CD8-positive, alpha-beta memory T cell (primary cell): ENCODE measurements at regions not wholly inside any gene's neighbourhood (a gene's known extent, or its start where the extent isn't known, plus 50 kb on each side); places are given as distances from the start of the nearest gene placed in this dataset.
"Not testable (repeated sequence)": the region's sequence is repeated elsewhere in the genome, so short reads cannot be mapped to it uniquely, and the experiment has no call there.

Experiments
- CTCF ChIA-PET: fragments of 350-600 bp; sonication (Branson Sonifier 250); formaldehyde crosslinking; loops from one replicate; lab custom pipeline; 2021; ENCODE audit warnings: antibody characterized with exemption; lab: Charles Lee
- POLR2A ChIA-PET: fragments of 350-600 bp; sonication (Branson Sonifier 250); formaldehyde crosslinking; loops from one replicate; lab custom pipeline; 2021; ENCODE audit warnings: antibody characterized with exemption; lab: Charles Lee
- DNase-seq, 5 donors: peaks; one replicate each; pipeline versions ENCODE4 v3.0.0 to v3.0.0-alpha.2; 2020 to 2022; ENCODE audit warnings: mixed read lengths in 1 of 5
- H3K27ac ChIP-seq: one replicate; pipeline ENCODE4 v1.7.0; 2013; ENCODE audit warnings: low read depth, mild to moderate bottlenecking, low read length, moderate library complexity
- H3K27me3 ChIP-seq: 2 replicates; pipeline ENCODE4 v1.7.0; 2013; ENCODE audit warnings: low read length, mild to moderate bottlenecking; ENCODE audit not compliant: insufficient read depth, poor library complexity, severe bottlenecking
- H3K36me3 ChIP-seq: 2 replicates; pipeline ENCODE4 v1.7.0; 2013; ENCODE audit warnings: mild to moderate bottlenecking, low read length, moderate library complexity; ENCODE audit not compliant: insufficient read depth
- H3K4me1 ChIP-seq: 2 replicates; pipeline ENCODE4 v1.7.0; 2013; ENCODE audit warnings: mild to moderate bottlenecking, low read length, moderate library complexity; ENCODE audit not compliant: insufficient read depth
- H3K4me3 ChIP-seq: 2 replicates; pipeline ENCODE4 v1.7.0; 2013; ENCODE audit warnings: mild to moderate bottlenecking, low read length
- H3K9me3 ChIP-seq: 2 replicates; pipeline ENCODE4 v1.7.0; 2013; ENCODE audit warnings: mild to moderate bottlenecking, low read length
- H3K27ac Mint-ChIP-seq, 8 donors: one replicate each; pipeline ENCODE4 v1.8.0; 2020 to 2021; ENCODE audit warnings: mixed read lengths in 8 of 8, mild to moderate bottlenecking in 6 of 8, inconsistent platforms in 3 of 8, moderate library complexity in 3 of 8
- H3K27me3 Mint-ChIP-seq, 2 donors: one replicate each; pipeline ENCODE4 v1.8.0; 2020 to 2021; ENCODE audit warnings: mixed read lengths in 2 of 2, mild to moderate bottlenecking in 1 of 2, moderate library complexity in 1 of 2
- H3K36me3 Mint-ChIP-seq, 3 donors: one replicate each; pipeline ENCODE4 v1.8.0; 2020 to 2021; ENCODE audit warnings: mixed read lengths in 3 of 3, inconsistent platforms in 1 of 3, mild to moderate bottlenecking in 1 of 3
- H3K4me1 Mint-ChIP-seq, 3 donors: one replicate each; pipeline ENCODE4 v1.8.0; 2020 to 2021; ENCODE audit warnings: mixed read lengths in 3 of 3, inconsistent platforms in 1 of 3, mild to moderate bottlenecking in 1 of 3
- H3K4me3 Mint-ChIP-seq, 7 donors: one replicate each; pipeline ENCODE4 v1.8.0; 2020 to 2021; ENCODE audit warnings: mixed read lengths in 7 of 7, mild to moderate bottlenecking in 6 of 7, moderate library complexity in 4 of 7, inconsistent platforms in 2 of 7
- H3K9me3 Mint-ChIP-seq, 5 donors: one replicate each; pipeline ENCODE4 v1.8.0; 2020 to 2022; ENCODE audit warnings: mixed read lengths in 5 of 5, mild to moderate bottlenecking in 3 of 5, moderate library complexity in 2 of 5, inconsistent platforms in 1 of 5

DNA sequence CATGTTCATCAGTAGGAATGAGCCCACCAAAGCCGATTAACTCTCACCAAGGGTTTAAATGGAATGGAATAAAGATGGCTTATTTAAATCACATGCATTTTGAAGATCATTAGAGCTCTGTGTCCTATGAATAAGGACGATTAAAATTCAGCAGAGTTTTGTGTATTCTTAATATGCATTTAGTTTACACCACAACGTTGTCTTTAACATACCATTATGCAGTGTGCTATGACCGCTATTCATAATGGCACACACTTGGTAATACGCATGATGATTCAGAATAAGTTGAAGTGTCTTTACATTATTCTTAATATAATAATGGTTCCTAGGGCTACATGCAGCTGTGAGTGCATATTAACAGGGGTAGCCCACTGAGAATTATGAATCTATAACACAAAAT lies 190.7 kb downstream of the PTBP2 start:
- Histone ChIP-seq H3K4me1 (no peaks in the 10 kb centered on the region), H3K9me3 (no peaks in the 10 kb centered on the region), H3K27ac (no peak overlapping the region), H3K36me3 (no peaks in the 10 kb centered on the region), H3K4me3 (no peak overlapping the region), H3K27me3 (no peaks in the 10 kb centered on the region)
- no peak for DNase-seq
- H3K36me3 Mint-ChIP-seq = no peaks in the 10 kb centered on the region
- peaks cover 0 to 4% (median 1%) of the 10 kb centered on the region in 5 donors for H3K9me3 Mint-ChIP-seq
- ChIA-PET CTCF (no interaction called here), POLR2A (no interaction called here)
- H3K27ac Mint-ChIP-seq = no peak overlapping the region
- H3K4me1 Mint-ChIP-seq = no peaks in the 10 kb centered on the region
- no peaks in the 10 kb centered on the region for H3K27me3 Mint-ChIP-seq
- no peak overlapping the region for H3K4me3 Mint-ChIP-seq

- DNase-seq, H3K9me3 ChIP-seq, H3K36me3 Mint-ChIP-seq, H3K27ac Mint-ChIP-seq, H3K4me1 ChIP-seq, H3K4me3 ChIP-seq, POLR2A ChIA-PET, CTCF ChIA-PET, H3K27me3 ChIP-seq, H3K27ac ChIP-seq, H3K9me3 Mint-ChIP-seq, H3K4me3 Mint-ChIP-seq, H3K27me3 Mint-ChIP-seq, H3K36me3 ChIP-seq, H3K4me1 Mint-ChIP-seq: not testable (repeated sequence)
These were observed 194.1 kb downstream of the PTBP2 start for GRCh38 chr1:96915701-96916100.

DNA sequence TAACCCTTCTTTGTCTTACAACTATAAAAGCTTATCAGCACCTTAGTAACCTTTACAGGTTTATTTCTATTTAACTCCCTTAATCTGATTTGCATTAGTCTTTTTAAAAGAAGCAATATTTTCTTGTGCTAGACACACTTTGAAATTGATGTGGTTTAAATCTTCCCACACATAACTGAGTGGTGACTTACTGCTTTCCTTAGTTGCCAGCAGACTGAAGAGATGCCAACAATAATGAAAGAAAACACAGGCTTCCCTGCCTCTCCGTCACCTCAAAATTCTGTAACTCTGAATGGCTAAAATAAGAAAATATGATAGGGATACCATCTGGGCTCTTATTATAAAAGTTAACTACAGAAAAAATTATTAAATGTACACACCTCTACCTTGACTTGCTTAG lies 196.8 kb downstream of the PTBP2 start:
- CTCF ChIA-PET = no interaction called here
- H3K9me3 Mint-ChIP-seq = peaks cover 1 to 11% (median 8%) of the 10 kb centered on the region in 5 donors
- Histone ChIP-seq H3K27ac (no peak overlapping the region), H3K9me3 (no peaks in the 10 kb centered on the region), H3K36me3 (no peaks in the 10 kb centered on the region), H3K27me3 (no peaks in the 10 kb centered on the region), H3K4me1 (no peaks in the 10 kb centered on the region), H3K4me3 (no peak overlapping the region)
- DNase-seq = no peak
- H3K27me3 Mint-ChIP-seq = peaks cover 2 to 3% of the 10 kb centered on the region in 2 donors
- H3K4me3 Mint-ChIP-seq = no peak overlapping the region
- H3K4me1 Mint-ChIP-seq = no peaks in the 10 kb centered on the region
- H3K27ac Mint-ChIP-seq = no peak overlapping the region
- POLR2A ChIA-PET = no interaction called here
- H3K36me3 Mint-ChIP-seq = no peaks in the 10 kb centered on the region

DNA sequence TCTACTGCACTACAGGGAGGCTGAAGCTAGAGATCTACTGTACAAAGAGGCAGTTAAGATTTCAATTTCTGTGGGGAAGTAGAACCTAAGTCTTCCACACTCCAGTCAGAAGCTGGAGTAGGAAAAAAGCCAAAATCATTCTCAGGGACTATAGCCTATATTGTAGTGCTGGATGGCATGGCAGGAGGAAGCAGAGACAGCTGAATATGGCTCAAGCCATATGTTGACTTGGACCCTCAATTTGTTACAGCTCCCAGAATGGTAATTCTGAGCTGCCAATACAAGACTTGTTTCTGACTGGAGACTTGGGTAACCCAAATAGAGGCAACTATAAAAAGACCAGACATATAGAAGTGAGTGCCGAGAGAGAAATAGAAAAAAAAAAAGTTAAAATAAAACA lies 200.6 kb downstream of the PTBP2 start:
- H3K36me3 ChIP-seq = no peaks in the 10 kb centered on the region
- Mint-ChIP-seq H3K4me3 (no peak overlapping the region), H3K9me3 (peaks cover 0 to 21% (median 8%) of the 10 kb centered on the region in 5 donors), H3K27ac (no peak overlapping the region), H3K27me3 (peaks cover 2 to 3% of the 10 kb centered on the region in 2 donors), H3K36me3 (peaks cover 0 to 2% (median 0%) of the 10 kb centered on the region in 3 donors), H3K4me1 (no peaks in the 10 kb centered on the region)
- ChIA-PET POLR2A (no interaction called here), CTCF (interaction anchor here (1.4 kb wide), 1 partner anchor 20 kb away, joined by 3 read pairs; no protein-coding TSS in a partner anchor)
- DNase-seq = no peak
- H3K4me1 ChIP-seq = no peaks in the 10 kb centered on the region
- H3K9me3 ChIP-seq = no peaks in the 10 kb centered on the region
- no peak overlapping the region for H3K4me3 ChIP-seq
- H3K27me3 ChIP-seq = no peaks in the 10 kb centered on the region
- no peak overlapping the region for H3K27ac ChIP-seq

- no peaks in the 10 kb centered on the region for H3K4me1 Mint-ChIP-seq
- H3K27ac Mint-ChIP-seq = no peak overlapping the region
- Histone ChIP-seq H3K27ac (no peak overlapping the region), H3K4me3 (no peak overlapping the region), H3K36me3 (no peaks in the 10 kb centered on the region), H3K27me3 (no peaks in the 10 kb centered on the region), H3K9me3 (no peaks in the 10 kb centered on the region), H3K4me1 (no peaks in the 10 kb centered on the region)
- POLR2A ChIA-PET = no interaction called here
- DNase-seq = no peak
- peaks cover 0 to 2% (median 0%) of the 10 kb centered on the region in 3 donors for H3K36me3 Mint-ChIP-seq
- H3K4me3 Mint-ChIP-seq = no peak overlapping the region
- H3K27me3 Mint-ChIP-seq = peaks cover 2 to 3% of the 10 kb centered on the region in 2 donors
- peaks cover 0 to 21% (median 8%) of the 10 kb centered on the region in 5 donors for H3K9me3 Mint-ChIP-seq
- CTCF ChIA-PET = no interaction called here
These were observed 202.2 kb downstream of the PTBP2 start for GRCh38 chr1:96923753-96924152.

GRCh38 chr1:96926176-96926575 lies 204.6 kb downstream of the PTBP2 start:
- Histone ChIP-seq H3K4me3 (no peak overlapping the region), H3K4me1 (no peaks in the 10 kb centered on the region), H3K27me3 (no peaks in the 10 kb centered on the region), H3K27ac (no peak overlapping the region), H3K36me3 (no peaks in the 10 kb centered on the region), H3K9me3 (no peaks in the 10 kb centered on the region)
- ChIA-PET POLR2A (no interaction called here), CTCF (no interaction called here)
- no peak for DNase-seq
- H3K4me1 Mint-ChIP-seq = no peaks in the 10 kb centered on the region
- H3K27ac Mint-ChIP-seq = no peak overlapping the region
- no peak overlapping the region for H3K4me3 Mint-ChIP-seq
- peaks cover 0 to 3% of the 10 kb centered on the region in 2 donors for H3K27me3 Mint-ChIP-seq
- peaks cover 0 to 21% (median 6%) of the 10 kb centered on the region in 5 donors for H3K9me3 Mint-ChIP-seq
- H3K36me3 Mint-ChIP-seq = peaks cover 0 to 2% (median 0%) of the 10 kb centered on the region in 3 donors

- Mint-ChIP-seq H3K4me3 (no peak overlapping the region), H3K27ac (no peak overlapping the region), H3K4me1 (no peaks in the 10 kb centered on the region), H3K9me3 (peaks cover 0 to 21% (median 6%) of the 10 kb centered on the region in 5 donors), H3K27me3 (peaks cover 0 to 3% of the 10 kb centered on the region in 2 donors), H3K36me3 (peaks cover 0 to 2% (median 0%) of the 10 kb centered on the region in 3 donors)
- DNase-seq = no peak
- CTCF ChIA-PET = no interaction called here
- Histone ChIP-seq H3K36me3 (no peaks in the 10 kb centered on the region), H3K4me1 (no peaks in the 10 kb centered on the region), H3K27me3 (no peaks in the 10 kb centered on the region), H3K9me3 (no peaks in the 10 kb centered on the region), H3K27ac (no peak overlapping the region), H3K4me3 (no peak overlapping the region)
- POLR2A ChIA-PET = no interaction called here
These were observed 205.5 kb downstream of the PTBP2 start for GRCh38 chr1:96927125-96927524.

DNA sequence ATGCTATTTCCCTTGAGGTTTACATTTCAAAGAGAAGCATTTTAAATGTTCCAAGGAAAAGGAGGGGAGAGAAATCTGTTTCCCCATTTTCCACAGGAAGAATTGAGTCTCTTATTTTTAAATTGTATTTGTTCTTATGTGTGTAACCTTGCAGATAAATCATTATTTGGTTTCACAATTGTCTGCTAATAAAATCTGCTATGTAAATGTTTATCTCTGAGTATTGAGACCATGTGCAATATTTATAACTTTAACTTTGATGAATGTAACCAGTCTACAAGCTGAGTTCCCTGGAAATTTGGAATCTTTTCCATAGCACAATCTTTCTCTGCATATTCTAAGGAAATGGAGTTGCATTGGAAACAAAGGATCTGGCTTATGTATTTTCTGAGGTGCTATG lies 209.6 kb downstream of the PTBP2 start:
- Histone ChIP-seq H3K36me3 (no peaks in the 10 kb centered on the region), H3K9me3 (no peaks in the 10 kb centered on the region), H3K27ac (no peak overlapping the region), H3K4me1 (no peaks in the 10 kb centered on the region), H3K27me3 (no peaks in the 10 kb centered on the region), H3K4me3 (no peak overlapping the region)
- H3K36me3 Mint-ChIP-seq = no peaks in the 10 kb centered on the region
- no peak for DNase-seq
- CTCF ChIA-PET = no interaction called here
- peaks cover 0 to 2% (median 0%) of the 10 kb centered on the region in 5 donors for H3K9me3 Mint-ChIP-seq
- H3K4me1 Mint-ChIP-seq = no peaks in the 10 kb centered on the region
- POLR2A ChIA-PET = no interaction called here
- H3K4me3 Mint-ChIP-seq = no peak overlapping the region
- no peak overlapping the region for H3K27ac Mint-ChIP-seq
- H3K27me3 Mint-ChIP-seq = peaks cover 3 to 5% of the 10 kb centered on the region in 2 donors

DNA sequence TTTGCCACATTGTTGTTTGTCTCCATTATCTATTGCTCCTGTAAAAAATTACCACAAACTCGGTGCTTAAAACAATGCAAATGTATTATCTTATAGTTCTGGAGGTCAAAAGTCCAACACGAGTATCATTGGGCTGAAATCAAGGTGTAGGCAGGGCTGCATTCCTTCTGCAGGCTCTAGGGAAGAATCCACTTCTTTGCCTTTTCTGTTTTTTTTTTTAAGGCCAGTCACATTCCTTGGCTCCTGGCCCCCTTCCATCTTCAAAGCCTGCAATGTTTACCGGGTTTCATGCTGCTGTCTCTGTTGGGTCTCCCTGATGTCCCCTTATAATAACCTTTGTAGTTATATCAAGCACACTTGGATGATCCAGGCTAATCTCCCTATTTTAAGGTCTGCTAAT lies 212.7 kb downstream of the PTBP2 start:
- no peaks in the 10 kb centered on the region for H3K36me3 Mint-ChIP-seq
- no peaks in the 10 kb centered on the region for H3K9me3 Mint-ChIP-seq
- H3K4me3 ChIP-seq = no peak overlapping the region
- POLR2A ChIA-PET = no interaction called here
- no peaks in the 10 kb centered on the region for H3K4me1 ChIP-seq
- H3K27me3 ChIP-seq = no peaks in the 10 kb centered on the region
- no peaks in the 10 kb centered on the region for H3K9me3 ChIP-seq
- no peak overlapping the region for H3K27ac Mint-ChIP-seq
- H3K27ac ChIP-seq = no peak overlapping the region
- CTCF ChIA-PET = no interaction called here
- no peaks in the 10 kb centered on the region for H3K36me3 ChIP-seq
- DNase-seq = no peak
- H3K4me3 Mint-ChIP-seq = no peak overlapping the region
- peaks cover 1 to 5% of the 10 kb centered on the region in 2 donors for H3K27me3 Mint-ChIP-seq
- H3K4me1 Mint-ChIP-seq = no peaks in the 10 kb centered on the region
